Activated CD8-positive, alpha-beta memory T cell treated with anti-CD3 and anti-CD28 coated beads, Interleukin-2, amount 50 U/mL, for 48 hours (primary cell): ENCODE measurements at regions not wholly inside any gene's neighbourhood (a gene's known extent, or its start where the extent isn't known, plus 50 kb on each side); places are given as distances from the start of the nearest gene placed in this dataset.

Experiments used
- DNase-seq: peaks from one replicate; pipeline ENCODE4 v3.0.0-alpha.2; 2020

DNA sequence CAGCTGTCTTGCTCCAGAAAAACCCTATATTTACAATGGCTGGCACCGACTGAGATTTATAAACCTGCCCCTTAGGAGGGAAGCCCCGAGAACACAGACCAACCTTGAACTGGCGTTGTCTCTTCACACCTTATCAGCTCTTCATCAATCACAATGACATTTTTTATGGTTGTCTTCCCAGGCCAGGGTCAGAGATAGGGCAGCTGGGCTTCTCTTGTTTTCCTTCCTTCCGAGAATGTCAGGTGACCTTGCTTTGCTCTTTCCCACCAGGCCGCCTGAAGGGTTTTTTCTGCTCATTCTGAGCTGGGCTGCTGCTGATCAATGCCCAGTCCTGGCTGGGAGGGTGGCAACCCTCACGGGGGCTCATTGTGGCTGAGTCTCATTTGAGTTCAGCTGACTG is 619.1 kb downstream of the CCDC171 start:
- DNase-seq: no peak

GRCh38 chr9:16172796-16173195 is 620.0 kb downstream of the CCDC171 start:
- no peak for DNase-seq

GRCh38 chr9:16174915-16175314 is 622.1 kb downstream of the CCDC171 start:
- no peak for DNase-seq

DNA sequence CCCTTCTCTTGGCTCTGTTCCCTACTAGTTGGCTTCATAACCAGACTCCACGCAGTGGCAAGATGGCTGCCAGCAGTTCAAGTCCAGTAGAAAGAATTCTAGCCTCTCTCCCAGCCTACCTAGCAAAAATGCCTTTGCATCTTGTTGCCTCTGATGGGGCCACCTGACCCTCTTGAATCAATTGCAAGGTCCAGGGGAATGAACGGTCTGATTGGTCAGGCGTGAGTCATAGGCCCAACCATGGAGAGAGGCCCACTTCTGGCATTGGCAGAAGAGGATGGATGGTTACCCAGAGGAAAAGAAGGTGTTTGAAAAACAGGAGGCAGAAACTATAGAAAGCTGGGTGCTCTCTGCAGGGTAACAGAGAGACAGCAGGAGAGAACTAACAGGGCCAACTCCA is 622.6 kb downstream of the CCDC171 start:
- DNase-seq: no peak

GRCh38 chr9:16178294-16178693 is 625.5 kb downstream of the CCDC171 start:
- no peak for DNase-seq

DNA sequence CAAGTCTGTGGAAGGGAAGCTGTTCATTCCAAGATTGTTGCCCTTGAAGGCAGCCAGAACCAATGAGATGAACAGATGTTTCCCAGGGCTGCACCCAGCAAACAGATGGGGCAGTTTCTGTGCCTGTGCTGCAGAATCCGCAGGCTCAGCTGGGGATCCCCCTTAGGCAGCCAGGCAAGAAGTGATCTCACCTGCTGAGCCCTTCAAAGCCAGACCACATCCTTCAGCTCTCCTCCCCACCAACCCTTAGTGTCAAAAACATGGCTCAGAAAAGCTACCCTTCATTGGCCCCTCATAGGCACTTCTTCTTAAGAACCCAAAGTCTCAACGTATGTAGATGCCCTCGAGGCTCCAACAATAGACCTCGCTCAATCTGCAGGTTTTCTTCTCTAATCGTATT is 626.7 kb downstream of the CCDC171 start:
- DNase-seq: peak; percentile 57

- no peak for DNase-seq
Observed at GRCh38 chr9:16180091-16180490, 627.2 kb downstream of the CCDC171 start.

DNA sequence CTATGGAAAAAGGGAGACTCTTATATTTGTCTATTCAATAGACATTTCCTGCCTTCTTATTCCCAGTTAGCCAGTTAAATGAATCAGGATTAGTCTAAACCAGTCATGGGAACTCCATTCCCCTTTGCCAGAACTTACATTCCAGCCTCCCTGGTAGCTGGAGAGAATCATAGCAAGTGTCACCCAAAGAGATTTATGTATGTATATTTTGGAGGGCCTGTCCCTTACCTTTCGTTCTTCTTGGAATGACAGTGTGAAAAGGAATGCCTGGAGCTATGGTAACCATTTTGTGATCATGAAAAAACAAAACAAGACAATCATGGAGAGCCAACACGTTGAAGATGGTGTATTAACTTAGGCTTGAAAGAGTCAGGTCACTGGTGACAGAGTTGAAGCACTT is 627.7 kb downstream of the CCDC171 start:
- no peak for DNase-seq

DNA sequence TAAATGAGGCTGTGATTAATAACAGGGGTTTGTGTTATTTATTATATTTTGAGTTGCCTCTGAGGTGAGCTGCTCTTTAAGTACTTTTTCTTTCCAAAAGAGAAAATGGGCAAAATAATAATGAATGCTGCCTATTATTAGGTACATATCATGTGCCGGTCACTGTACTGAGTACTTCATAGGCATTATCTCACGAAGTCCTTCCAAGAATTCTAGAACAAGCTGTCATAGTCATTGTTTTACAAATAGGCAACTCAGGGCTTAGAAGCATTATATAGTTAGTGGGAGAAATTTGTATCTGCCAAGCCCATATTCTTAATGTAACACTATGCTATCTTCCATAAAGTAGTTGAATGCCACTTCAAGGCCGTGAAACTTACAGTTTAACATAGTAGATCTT is 628.7 kb downstream of the CCDC171 start:
- no peak for DNase-seq

GRCh38 chr9:16182784-16183183 is 629.9 kb downstream of the CCDC171 start:
- DNase-seq: no peak

- no peak for DNase-seq
Observed at GRCh38 chr9:16184964-16185646, 632.3 kb downstream of the CCDC171 start.

DNA sequence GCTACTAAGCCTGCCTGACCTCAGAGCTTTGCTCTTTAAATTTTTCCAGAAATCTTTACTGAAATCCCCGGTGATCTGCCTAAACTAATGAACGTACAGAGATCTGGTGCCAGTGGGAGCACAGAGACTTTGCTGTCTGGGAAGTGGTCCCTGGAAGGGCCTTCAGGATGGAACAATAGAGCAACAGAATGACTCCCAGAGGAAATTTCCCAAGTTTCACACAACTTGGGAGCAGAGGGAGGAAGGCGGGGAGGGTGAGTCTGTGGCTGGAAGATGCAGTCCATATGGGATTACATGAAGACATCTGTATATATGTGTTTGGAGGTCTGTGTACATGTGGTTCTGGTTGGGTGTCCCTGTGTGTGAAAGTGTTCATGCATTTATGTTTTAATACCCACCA is 638.3 kb downstream of the CCDC171 start:
- DNase-seq: no peak

DNA sequence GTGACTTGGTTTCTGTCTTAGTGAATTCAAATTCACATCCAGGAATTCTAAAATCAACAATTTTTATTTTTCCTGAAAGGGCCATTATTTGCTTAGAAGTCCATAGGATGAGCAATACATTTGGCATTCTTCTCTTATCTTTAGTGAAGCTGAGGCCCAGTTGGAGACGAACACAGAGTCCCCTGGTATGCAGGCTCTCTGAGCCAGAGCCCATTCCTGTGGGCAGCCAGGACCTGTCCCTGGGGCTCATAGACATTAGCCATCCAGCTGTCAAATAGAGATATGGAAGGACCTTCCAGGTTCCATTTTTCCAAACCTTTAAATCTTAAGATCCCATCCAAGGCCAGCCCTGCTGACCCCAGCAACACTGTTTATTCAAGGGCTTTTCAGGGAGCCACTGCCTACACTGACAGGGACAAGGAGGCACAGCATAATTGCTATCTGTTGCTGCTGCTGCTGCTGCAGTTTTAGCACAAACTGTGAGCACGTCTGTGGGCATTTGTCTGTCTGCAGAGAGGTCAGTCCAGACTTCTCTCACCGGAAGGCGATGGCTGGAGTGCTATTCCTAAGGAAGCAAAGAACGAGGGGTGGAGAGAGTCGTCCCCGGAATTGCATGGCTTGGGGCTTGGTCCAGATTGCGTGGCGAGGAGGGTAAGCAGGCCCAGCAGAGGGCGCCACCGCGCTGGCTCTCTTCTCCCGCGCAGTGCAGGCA is 639.0 kb downstream of the CCDC171 start:
- DNase-seq: peak; percentile 87

- DNase-seq: no peak
Observed at GRCh38 chr9:16192403-16193017, 639.7 kb downstream of the CCDC171 start.

DNA sequence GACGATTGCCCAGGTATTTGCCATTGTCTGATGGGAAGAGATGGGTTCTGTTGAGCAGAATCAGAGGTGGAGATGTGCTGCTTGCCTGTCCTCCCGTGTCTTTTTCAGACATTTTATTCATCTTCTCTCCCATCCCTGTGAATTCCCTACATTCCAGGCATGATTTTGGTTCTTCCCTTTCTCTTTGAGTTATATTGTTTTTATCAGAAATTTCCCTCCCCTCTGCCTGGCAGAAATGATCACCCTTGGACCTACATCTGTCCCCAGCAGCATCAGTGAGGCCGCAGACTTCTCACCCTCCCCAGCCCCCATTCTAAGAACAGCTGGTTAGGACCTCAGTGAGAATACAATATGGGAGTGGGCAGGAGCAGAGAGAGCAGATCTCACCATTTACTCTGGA is 640.2 kb downstream of the CCDC171 start:
- no peak for DNase-seq

GRCh38 chr9:16196206-16196605 is 643.4 kb downstream of the CCDC171 start:
- DNase-seq: no peak

- DNase-seq: no peak
Observed at GRCh38 chr9:16197578-16198370, 644.9 kb downstream of the CCDC171 start.

DNA sequence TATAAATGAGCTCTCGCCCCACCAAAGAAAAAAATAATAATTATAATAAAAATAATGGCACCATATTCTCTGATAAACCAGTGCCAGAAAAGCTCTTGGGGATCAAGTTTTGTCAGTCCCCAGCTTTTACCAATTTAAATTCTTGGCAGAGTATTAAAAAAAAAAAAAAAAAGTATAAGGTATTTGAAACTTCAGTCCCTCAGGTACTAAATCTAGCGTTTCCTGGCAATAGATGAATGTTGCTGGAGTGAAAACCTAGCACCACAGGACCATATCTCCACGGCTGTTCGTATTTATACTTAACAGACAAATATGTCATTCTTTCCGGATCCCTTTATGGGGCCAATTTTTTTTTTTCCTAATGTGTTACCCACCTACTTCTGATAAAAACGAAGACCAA is 646.2 kb downstream of the CCDC171 start:
- no peak for DNase-seq

GRCh38 chr9:16202221-16202620 is 649.4 kb downstream of the CCDC171 start:
- DNase-seq: no peak

DNA sequence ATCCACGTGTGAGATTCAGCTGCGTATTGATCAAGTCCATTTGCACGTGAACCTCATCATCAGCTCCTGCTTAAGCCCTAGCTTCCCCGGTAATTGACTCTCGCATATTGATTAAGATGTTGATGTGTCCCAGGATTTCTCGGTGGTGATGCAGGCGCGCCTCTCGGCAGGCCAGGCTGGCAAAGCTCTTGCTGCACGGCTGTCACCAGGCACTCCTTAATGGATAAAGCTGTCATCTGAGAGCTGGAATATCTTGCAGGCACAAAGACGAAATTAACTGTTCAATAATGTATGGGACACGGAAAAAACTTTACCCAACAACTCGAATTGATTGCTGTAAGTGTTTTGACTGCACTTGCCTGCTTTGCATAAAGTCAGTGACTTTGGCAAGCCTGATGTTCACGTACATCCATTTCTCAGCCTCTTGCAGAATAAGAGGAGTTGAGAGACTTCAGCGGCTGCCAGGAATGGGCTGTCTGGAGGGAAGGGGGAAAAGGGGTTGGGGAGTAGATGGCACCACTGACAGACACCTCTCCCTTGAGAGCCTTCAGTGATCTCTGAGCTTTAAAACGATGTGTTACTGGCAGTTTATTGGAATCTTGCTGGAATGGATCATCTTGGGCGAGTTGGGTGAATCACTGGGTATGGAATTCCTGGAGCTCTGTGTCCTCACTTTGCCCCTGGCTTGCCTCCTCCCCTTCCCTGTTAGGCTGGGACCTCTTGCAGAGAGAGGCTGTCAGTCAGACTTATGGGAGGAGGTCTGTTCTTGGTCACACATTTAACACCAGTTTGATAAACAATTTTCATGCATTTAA is 650.3 kb downstream of the CCDC171 start:
- DNase-seq: no peak

DNA sequence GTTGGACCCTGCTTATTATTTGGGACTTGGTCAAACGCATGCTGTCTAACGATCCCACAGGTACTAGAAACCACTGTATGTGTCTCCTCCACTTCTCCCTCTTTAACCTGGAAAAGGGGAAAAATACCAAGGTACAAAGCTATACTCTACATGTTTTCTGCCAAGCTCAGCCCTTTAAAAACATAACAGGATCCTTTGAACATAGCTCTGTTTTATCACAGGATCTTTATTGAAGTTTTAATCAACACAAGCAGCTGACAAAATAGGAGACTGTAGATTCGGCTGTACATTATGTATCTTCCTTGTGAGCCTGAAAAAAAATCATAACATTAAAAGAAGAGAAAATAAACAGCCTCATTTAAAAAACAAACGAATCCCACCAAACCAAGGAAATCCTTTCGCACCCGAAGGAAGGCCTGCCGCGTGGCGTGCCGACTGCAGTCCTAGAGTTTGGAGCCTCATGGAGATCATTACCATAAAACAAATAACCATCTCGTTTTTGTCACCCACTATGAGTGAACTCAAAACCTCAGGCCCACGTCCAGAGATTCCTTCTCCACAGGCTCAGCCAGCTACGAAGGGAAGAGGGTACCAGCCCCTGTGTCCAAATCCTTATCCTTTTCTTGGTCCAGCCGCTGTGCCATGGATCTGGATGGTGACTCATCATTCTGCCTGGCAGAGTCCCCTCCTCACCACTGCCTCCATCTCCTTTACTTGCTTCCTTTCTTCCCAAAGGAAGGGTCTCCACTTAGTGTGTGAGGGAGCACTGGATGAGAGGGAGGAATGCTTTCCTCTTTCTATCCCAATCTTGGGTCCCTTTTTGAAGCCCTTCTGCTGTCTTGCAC is 651.1 kb downstream of the CCDC171 start:
- DNase-seq: no peak

- DNase-seq: no peak
Observed at GRCh38 chr9:16205455-16205854, 652.6 kb downstream of the CCDC171 start.
